ENCODE measurements at regions not wholly inside any gene's neighbourhood (a gene's known extent, or its start where the extent isn't known, plus 50 kb on each side); places are given as distances from the start of the nearest gene placed in this dataset.

- TF ChIP-seq, protein P1, sequence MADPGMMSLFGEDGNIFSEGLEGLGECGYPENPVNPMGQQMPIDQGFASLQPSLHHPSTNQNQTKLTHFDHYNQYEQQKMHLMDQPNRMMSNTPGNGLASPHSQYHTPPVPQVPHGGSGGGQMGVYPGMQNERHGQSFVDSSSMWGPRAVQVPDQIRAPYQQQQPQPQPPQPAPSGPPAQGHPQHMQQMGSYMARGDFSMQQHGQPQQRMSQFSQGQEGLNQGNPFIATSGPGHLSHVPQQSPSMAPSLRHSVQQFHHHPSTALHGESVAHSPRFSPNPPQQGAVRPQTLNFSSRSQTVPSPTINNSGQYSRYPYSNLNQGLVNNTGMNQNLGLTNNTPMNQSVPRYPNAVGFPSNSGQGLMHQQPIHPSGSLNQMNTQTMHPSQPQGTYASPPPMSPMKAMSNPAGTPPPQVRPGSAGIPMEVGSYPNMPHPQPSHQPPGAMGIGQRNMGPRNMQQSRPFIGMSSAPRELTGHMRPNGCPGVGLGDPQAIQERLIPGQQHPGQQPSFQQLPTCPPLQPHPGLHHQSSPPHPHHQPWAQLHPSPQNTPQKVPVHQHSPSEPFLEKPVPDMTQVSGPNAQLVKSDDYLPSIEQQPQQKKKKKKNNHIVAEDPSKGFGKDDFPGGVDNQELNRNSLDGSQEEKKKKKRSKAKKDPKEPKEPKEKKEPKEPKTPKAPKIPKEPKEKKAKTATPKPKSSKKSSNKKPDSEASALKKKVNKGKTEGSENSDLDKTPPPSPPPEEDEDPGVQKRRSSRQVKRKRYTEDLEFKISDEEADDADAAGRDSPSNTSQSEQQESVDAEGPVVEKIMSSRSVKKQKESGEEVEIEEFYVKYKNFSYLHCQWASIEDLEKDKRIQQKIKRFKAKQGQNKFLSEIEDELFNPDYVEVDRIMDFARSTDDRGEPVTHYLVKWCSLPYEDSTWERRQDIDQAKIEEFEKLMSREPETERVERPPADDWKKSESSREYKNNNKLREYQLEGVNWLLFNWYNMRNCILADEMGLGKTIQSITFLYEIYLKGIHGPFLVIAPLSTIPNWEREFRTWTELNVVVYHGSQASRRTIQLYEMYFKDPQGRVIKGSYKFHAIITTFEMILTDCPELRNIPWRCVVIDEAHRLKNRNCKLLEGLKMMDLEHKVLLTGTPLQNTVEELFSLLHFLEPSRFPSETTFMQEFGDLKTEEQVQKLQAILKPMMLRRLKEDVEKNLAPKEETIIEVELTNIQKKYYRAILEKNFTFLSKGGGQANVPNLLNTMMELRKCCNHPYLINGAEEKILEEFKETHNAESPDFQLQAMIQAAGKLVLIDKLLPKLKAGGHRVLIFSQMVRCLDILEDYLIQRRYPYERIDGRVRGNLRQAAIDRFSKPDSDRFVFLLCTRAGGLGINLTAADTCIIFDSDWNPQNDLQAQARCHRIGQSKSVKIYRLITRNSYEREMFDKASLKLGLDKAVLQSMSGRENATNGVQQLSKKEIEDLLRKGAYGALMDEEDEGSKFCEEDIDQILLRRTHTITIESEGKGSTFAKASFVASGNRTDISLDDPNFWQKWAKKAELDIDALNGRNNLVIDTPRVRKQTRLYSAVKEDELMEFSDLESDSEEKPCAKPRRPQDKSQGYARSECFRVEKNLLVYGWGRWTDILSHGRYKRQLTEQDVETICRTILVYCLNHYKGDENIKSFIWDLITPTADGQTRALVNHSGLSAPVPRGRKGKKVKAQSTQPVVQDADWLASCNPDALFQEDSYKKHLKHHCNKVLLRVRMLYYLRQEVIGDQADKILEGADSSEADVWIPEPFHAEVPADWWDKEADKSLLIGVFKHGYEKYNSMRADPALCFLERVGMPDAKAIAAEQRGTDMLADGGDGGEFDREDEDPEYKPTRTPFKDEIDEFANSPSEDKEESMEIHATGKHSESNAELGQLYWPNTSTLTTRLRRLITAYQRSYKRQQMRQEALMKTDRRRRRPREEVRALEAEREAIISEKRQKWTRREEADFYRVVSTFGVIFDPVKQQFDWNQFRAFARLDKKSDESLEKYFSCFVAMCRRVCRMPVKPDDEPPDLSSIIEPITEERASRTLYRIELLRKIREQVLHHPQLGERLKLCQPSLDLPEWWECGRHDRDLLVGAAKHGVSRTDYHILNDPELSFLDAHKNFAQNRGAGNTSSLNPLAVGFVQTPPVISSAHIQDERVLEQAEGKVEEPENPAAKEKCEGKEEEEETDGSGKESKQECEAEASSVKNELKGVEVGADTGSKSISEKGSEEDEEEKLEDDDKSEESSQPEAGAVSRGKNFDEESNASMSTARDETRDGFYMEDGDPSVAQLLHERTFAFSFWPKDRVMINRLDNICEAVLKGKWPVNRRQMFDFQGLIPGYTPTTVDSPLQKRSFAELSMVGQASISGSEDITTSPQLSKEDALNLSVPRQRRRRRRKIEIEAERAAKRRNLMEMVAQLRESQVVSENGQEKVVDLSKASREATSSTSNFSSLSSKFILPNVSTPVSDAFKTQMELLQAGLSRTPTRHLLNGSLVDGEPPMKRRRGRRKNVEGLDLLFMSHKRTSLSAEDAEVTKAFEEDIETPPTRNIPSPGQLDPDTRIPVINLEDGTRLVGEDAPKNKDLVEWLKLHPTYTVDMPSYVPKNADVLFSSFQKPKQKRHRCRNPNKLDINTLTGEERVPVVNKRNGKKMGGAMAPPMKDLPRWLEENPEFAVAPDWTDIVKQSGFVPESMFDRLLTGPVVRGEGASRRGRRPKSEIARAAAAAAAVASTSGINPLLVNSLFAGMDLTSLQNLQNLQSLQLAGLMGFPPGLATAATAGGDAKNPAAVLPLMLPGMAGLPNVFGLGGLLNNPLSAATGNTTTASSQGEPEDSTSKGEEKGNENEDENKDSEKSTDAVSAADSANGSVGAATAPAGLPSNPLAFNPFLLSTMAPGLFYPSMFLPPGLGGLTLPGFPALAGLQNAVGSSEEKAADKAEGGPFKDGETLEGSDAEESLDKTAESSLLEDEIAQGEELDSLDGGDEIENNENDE (IDR thresholded peaks at IDR 0.05; ENCODE audit: insufficient replicate concordance, low read length) = no peak
Observed at GRCh38 chr13:31627097-31627845, 112.1 kb upstream of the RXFP2 start (continued).
